ENCODE measurements at regions not wholly inside any gene's neighbourhood (a gene's known extent, or its start where the extent isn't known, plus 50 kb on each side); places are given as distances from the start of the nearest gene placed in this dataset.
A peak's percentile ranks its signal among the peaks of the same experiment; 100 is the strongest.

DNA sequence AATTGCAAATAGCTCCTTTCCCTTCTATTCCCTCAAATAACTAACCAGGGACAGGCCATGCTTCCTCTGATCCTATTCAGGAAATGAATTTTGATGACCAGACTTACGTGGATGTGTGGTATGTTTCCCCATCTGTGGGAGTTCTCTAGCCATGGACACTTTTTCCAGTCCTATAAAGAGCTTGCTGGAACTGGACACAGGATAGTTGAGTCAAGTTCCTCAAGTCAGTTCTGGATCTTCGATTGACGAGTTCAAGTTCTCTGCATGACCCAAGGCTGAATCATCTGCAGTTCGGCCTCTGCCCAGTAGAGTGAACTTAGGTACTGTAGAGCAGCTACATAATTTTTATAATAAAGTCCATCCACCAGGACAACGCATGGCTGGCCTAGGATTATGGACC, 52.7 kb upstream of the CCND1 start:
- TF ChIP-seq TCF12 (IDR thresholded peaks at IDR 0.05) (no peak), TCF12 (CRISPR knock-in tag; IDR thresholded peaks at IDR 0.05) (no peak), KLF16 (CRISPR knock-in tag; IDR thresholded peaks at IDR 0.05) (no peak), PRMT3 (CRISPR knock-in tag; IDR thresholded peaks at IDR 0.05; ENCODE audit: borderline replicate concordance, low read depth) (no peak), MTA3 (CRISPR knock-in tag; IDR thresholded peaks at IDR 0.05) (no peak), ZNF205 (CRISPR knock-in tag; IDR thresholded peaks at IDR 0.05) (no peak)
- TF ChIP-seq, protein P1, sequence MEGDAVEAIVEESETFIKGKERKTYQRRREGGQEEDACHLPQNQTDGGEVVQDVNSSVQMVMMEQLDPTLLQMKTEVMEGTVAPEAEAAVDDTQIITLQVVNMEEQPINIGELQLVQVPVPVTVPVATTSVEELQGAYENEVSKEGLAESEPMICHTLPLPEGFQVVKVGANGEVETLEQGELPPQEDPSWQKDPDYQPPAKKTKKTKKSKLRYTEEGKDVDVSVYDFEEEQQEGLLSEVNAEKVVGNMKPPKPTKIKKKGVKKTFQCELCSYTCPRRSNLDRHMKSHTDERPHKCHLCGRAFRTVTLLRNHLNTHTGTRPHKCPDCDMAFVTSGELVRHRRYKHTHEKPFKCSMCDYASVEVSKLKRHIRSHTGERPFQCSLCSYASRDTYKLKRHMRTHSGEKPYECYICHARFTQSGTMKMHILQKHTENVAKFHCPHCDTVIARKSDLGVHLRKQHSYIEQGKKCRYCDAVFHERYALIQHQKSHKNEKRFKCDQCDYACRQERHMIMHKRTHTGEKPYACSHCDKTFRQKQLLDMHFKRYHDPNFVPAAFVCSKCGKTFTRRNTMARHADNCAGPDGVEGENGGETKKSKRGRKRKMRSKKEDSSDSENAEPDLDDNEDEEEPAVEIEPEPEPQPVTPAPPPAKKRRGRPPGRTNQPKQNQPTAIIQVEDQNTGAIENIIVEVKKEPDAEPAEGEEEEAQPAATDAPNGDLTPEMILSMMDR (CRISPR knock-in tag; IDR thresholded peaks at IDR 0.05), result peak; percentile 21; the same call in 1 of the 2 replicates
- TF ChIP-seq, protein P2, sequence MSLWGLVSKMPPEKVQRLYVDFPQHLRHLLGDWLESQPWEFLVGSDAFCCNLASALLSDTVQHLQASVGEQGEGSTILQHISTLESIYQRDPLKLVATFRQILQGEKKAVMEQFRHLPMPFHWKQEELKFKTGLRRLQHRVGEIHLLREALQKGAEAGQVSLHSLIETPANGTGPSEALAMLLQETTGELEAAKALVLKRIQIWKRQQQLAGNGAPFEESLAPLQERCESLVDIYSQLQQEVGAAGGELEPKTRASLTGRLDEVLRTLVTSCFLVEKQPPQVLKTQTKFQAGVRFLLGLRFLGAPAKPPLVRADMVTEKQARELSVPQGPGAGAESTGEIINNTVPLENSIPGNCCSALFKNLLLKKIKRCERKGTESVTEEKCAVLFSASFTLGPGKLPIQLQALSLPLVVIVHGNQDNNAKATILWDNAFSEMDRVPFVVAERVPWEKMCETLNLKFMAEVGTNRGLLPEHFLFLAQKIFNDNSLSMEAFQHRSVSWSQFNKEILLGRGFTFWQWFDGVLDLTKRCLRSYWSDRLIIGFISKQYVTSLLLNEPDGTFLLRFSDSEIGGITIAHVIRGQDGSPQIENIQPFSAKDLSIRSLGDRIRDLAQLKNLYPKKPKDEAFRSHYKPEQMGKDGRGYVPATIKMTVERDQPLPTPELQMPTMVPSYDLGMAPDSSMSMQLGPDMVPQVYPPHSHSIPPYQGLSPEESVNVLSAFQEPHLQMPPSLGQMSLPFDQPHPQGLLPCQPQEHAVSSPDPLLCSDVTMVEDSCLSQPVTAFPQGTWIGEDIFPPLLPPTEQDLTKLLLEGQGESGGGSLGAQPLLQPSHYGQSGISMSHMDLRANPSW (CRISPR knock-in tag; IDR thresholded peaks at IDR 0.05; ENCODE audit: borderline replicate concordance), result no peak
